ENCODE measurements at regions not wholly inside any gene's neighbourhood (a gene's known extent, or its start where the extent isn't known, plus 50 kb on each side); places are given as distances from the start of the nearest gene placed in this dataset.
"Not testable (repeated sequence)": the region's sequence is repeated elsewhere in the genome, so short reads cannot be mapped to it uniquely, and the experiment has no call there.

DNA sequence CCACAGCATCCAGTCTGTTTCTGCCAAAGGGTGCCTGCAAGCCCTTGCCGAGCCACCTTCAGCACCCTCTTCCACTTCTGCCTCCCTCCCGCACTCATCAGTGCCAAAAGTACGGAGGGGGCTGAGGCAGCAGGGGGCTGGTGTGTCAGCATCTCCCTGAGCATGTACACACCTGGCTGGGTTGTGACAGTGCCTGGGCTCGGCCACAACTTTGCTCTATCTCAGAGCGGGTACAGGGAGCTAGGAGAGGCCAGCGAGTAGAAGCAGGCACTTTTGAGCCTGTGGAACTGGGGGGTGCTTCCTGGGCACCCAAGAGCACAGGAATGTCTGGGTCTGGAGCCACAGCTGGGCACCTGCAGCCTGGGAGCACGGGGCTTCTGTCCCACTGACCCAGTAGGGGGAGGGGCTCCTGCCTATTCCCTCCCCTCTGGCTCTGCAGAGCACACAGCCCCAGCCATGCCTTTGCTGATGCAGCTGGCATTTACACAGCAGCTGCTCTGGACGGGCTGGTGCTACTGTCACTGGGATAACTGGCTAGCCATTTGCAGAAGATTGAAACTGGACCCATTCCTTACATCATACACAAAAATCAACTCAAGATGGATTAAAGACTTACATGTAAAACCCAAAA is 319.8 kb upstream of the RRP15 start:
- Histone ChIP-seq H3K79me2 (ENCODE audit: control insufficient read depth, insufficient read depth, low read length, unreplicated experiment) (no peaks in the 10 kb centered on the region), H3K27ac (ENCODE audit: low read depth, low read length) (no peak overlapping the region), H3K4me3 (ENCODE audit: low read depth, low read length) (no peak overlapping the region), H2AFZ (ENCODE audit: low read length, unreplicated experiment) (no peak overlapping the region), H3K27me3 (ENCODE audit: insufficient read depth, low read length) (peaks cover 23% of the 10 kb centered on the region), H3K4me1 (ENCODE audit: control insufficient read depth, insufficient read depth, low read length, unreplicated experiment) (no peaks in the 10 kb centered on the region), H3K36me3 (ENCODE audit: insufficient read depth, low read length) (no peaks in the 10 kb centered on the region)

DNA sequence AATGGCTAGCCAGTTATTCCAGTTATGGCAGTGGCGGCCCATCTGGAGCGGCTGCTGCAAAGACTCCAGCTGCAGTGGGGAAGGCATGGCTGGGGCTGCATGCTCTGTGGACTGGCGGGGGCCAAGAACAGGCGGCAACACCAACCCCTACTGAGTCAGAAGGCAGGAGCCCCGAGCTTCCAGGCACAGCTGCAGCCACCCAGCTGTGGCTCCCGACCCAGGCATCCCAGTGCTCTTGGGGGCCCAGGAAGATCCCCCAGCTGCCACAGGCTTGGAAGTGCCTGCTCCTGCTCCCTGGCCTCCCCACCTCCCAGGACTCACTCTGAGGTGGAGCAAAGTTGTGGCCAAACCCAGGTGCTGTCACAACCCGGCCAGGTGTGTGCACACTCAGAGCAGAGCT is 317.0 kb upstream of the RRP15 start:
- no peaks in the 10 kb centered on the region for H3K36me3 ChIP-seq (ENCODE audit: insufficient read depth, low read length)
- H3K27me3 ChIP-seq (ENCODE audit: insufficient read depth, low read length) = peaks cover 22% of the 10 kb centered on the region
- H3K4me1 ChIP-seq (ENCODE audit: control insufficient read depth, insufficient read depth, low read length, unreplicated experiment) = no peaks in the 10 kb centered on the region
- H3K27ac ChIP-seq (ENCODE audit: low read depth, low read length) = no peak overlapping the region
- H2AFZ ChIP-seq (ENCODE audit: low read length, unreplicated experiment) = no peak overlapping the region
- no peaks in the 10 kb centered on the region for H3K79me2 ChIP-seq (ENCODE audit: control insufficient read depth, insufficient read depth, low read length, unreplicated experiment)
- H3K4me3 ChIP-seq (ENCODE audit: low read depth, low read length) = no peak overlapping the region

DNA sequence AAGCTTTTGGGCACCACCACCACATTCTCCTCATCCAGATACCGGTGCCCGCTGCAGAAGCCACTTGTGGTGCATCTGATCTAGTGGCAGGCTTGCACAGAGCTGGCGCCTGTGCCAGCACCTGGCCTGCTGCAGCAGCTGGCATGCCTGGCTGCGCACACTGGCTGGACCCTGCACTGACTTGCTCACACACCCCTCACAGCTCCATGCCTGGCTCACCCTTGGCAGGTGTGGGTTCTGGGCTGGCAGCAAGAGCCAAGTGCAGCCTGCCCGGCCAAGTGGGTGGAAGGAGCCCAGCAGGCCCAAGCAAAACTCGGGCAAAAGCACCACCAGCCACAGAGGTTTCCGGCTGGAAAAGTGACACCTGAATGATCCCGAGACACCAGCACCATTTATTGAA is 315.7 kb upstream of the RRP15 start:
- H3K27me3 ChIP-seq (ENCODE audit: insufficient read depth, low read length) = peaks cover 18% of the 10 kb centered on the region
- H3K4me1 ChIP-seq (ENCODE audit: control insufficient read depth, insufficient read depth, low read length, unreplicated experiment) = no peaks in the 10 kb centered on the region
- no peak overlapping the region for H3K27ac ChIP-seq (ENCODE audit: low read depth, low read length)
- no peak overlapping the region for H3K4me3 ChIP-seq (ENCODE audit: low read depth, low read length)
- H3K79me2 ChIP-seq (ENCODE audit: control insufficient read depth, insufficient read depth, low read length, unreplicated experiment) = no peaks in the 10 kb centered on the region
- H2AFZ ChIP-seq (ENCODE audit: low read length, unreplicated experiment) = no peak overlapping the region
- no peaks in the 10 kb centered on the region for H3K36me3 ChIP-seq (ENCODE audit: insufficient read depth, low read length)

DNA sequence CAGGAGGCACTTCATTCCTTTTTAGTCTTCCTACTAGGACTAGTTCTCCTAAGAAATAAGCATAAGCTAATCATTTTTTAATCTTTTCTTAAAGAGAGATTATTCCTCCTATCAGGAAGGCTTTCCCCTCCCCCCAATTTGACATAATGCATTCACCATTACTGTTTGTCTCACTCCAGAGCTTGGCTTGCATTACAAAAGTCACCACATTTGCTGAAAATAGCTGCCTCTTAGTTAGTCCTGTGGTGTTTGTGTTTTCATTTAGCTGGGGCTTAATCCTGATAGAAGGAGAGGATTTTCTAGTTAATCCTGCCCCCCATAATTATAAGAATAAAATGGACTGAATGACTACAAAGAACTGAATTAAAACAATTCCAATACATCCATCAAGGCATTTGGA is 307.1 kb upstream of the RRP15 start:
- no peaks in the 10 kb centered on the region for H3K4me1 ChIP-seq (ENCODE audit: control insufficient read depth, insufficient read depth, low read length, unreplicated experiment)
- H3K27ac ChIP-seq (ENCODE audit: low read depth, low read length) = no peak overlapping the region
- H3K36me3 ChIP-seq (ENCODE audit: insufficient read depth, low read length) = no peaks in the 10 kb centered on the region
- H2AFZ ChIP-seq (ENCODE audit: low read length, unreplicated experiment) = no peak overlapping the region
- H3K4me3 ChIP-seq (ENCODE audit: low read depth, low read length) = no peak overlapping the region
- H3K79me2 ChIP-seq (ENCODE audit: control insufficient read depth, insufficient read depth, low read length, unreplicated experiment) = no peaks in the 10 kb centered on the region
- peaks cover 11% of the 10 kb centered on the region; the same call in 1 of the 2 replicates for H3K27me3 ChIP-seq (ENCODE audit: insufficient read depth, low read length)

DNA sequence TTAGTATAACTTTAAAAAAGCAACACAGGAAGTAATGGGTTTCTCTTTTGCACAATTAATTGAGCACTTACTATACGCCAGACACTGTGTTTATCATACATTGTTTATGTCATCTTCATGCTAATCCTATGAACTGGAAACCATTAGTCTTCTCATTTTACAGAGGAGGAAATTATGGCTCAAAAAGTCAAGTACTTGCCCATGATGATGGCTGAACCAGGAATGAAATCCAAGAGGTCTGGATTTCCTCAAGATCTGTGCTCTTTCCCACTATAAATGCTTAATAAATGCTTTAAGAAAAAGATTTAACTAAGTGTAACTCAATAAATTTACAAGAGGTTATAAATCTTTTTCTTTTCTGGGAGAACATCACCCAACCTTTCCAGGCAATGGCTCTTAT is 303.7 kb upstream of the RRP15 start:
- H3K4me1 ChIP-seq (ENCODE audit: control insufficient read depth, insufficient read depth, low read length, unreplicated experiment) = no peaks in the 10 kb centered on the region
- no peak overlapping the region for H3K27ac ChIP-seq (ENCODE audit: low read depth, low read length)
- no peaks in the 10 kb centered on the region for H3K36me3 ChIP-seq (ENCODE audit: insufficient read depth, low read length)
- no peak overlapping the region for H3K4me3 ChIP-seq (ENCODE audit: low read depth, low read length)
- no peak overlapping the region for H2AFZ ChIP-seq (ENCODE audit: low read length, unreplicated experiment)
- H3K27me3 ChIP-seq (ENCODE audit: insufficient read depth, low read length) = peaks cover 5% of the 10 kb centered on the region; the same call in 1 of the 2 replicates
- H3K79me2 ChIP-seq (ENCODE audit: control insufficient read depth, insufficient read depth, low read length, unreplicated experiment) = no peaks in the 10 kb centered on the region

DNA sequence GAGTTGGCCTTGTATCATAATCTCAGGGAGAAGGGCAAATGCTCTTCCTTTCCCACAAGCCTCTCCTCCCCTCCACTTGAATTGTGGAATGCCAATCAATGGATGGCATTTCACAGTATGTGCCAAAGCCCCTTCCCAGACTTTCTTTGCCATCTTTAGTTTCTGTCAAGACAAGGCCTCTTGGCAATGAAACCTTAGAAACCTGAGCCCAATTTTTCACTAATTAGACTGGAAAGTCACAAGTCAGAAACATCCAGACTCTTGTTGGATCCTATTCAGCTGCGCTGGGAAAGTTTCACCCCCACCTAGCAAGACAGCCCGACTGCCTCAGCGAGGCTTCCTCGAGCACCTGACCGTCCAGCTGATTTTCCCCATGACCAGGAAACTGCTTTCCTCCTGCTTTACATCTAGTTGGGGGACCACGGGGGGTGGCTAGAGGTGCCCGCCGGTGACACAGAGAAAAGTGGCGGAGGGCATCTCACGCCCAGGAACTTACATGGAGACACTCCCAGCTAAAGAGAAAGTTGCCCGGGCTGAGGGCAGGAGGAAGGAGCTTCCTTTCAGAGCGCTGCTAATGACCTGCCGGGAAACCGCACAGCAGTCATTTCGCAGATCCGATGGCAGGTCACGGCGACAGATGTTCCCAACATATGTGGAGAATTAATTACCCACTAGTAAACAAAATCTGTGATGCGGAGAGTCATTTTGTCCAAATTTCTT is 302.6 kb upstream of the RRP15 start:
- Histone ChIP-seq H3K4me3 (ENCODE audit: low read depth, low read length) (no peak overlapping the region), H3K36me3 (ENCODE audit: insufficient read depth, low read length) (no peaks in the 10 kb centered on the region), H3K79me2 (ENCODE audit: control insufficient read depth, insufficient read depth, low read length, unreplicated experiment) (no peaks in the 10 kb centered on the region), H3K27me3 (ENCODE audit: insufficient read depth, low read length) (peaks cover 11% of the 10 kb centered on the region; the same call in 1 of the 2 replicates), H2AFZ (ENCODE audit: low read length, unreplicated experiment) (no peak overlapping the region), H3K4me1 (ENCODE audit: control insufficient read depth, insufficient read depth, low read length, unreplicated experiment) (no peaks in the 10 kb centered on the region), H3K27ac (ENCODE audit: low read depth, low read length) (no peak overlapping the region)

DNA sequence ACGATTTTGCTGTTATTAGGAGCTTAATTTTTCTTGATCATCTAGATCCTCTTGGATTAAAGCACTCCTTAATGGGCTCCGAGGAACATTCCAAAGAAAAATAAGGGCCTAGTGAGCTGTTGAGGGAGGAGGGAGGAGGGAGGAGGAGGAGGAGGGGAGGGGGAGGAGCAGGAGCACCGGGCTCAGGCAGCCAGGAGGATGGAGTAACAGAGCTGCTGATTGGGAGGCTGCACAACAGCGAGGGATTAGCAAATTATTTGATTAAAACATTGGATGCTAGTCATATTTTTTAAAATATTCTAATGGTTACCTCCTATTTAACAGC is 302.1 kb upstream of the RRP15 start:
- Histone ChIP-seq H3K27me3 (ENCODE audit: insufficient read depth, low read length) (peaks cover 11% of the 10 kb centered on the region; the same call in 1 of the 2 replicates), H3K27ac (ENCODE audit: low read depth, low read length) (no peak overlapping the region), H3K4me1 (ENCODE audit: control insufficient read depth, insufficient read depth, low read length, unreplicated experiment) (no peaks in the 10 kb centered on the region), H3K4me3 (ENCODE audit: low read depth, low read length) (no peak overlapping the region), H2AFZ (ENCODE audit: low read length, unreplicated experiment) (no peak overlapping the region), H3K36me3 (ENCODE audit: insufficient read depth, low read length) (no peaks in the 10 kb centered on the region), H3K79me2 (ENCODE audit: control insufficient read depth, insufficient read depth, low read length, unreplicated experiment) (no peaks in the 10 kb centered on the region)

DNA sequence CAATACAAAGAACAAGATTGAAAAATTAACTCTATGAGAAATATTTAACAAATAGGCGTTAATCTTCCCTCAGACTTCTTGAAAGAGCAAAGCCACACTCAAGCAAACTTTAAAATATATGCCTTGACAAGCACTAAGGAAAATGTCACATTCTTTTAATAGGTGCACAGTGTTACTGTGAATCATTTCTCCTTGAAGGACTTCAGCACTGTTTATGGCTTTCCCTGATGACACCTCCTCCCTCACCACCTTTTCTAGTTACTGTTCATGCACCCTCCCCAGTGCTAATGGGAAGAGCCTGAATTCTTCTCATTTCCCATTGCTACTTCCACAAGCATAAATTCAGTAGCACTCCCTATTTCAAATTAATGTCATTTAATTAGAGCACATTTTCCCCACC is 299.5 kb upstream of the RRP15 start:
- Histone ChIP-seq H3K4me1 (ENCODE audit: control insufficient read depth, insufficient read depth, low read length, unreplicated experiment) (no peaks in the 10 kb centered on the region), H2AFZ (ENCODE audit: low read length, unreplicated experiment) (no peak overlapping the region)

DNA sequence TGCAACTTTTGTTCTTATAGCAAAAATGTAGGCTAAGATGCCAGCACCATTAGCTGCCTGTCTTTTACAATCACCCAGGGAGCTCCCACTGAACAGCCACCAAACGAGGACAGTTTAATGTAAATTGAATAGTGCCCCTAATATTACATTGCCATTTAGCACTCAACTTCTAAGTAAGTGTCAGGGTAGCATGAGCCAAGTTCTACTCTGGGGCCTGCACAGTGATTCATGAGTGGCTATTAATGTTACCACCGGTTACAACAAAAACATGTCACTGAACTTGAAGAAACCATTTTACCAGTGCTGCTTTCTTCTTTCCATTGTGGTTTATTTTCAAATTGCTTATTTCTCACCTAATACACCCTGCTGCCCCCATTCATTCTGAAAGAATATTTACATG is 295.6 kb upstream of the RRP15 start:
- peaks cover 5% of the 10 kb centered on the region; the same call in 1 of the 2 replicates for H3K27me3 ChIP-seq (ENCODE audit: insufficient read depth, low read length)
- no peak overlapping the region for H2AFZ ChIP-seq (ENCODE audit: low read length, unreplicated experiment)
- no peak overlapping the region for H3K27ac ChIP-seq (ENCODE audit: low read depth, low read length)
- no peaks in the 10 kb centered on the region for H3K79me2 ChIP-seq (ENCODE audit: control insufficient read depth, insufficient read depth, low read length, unreplicated experiment)
- no peaks in the 10 kb centered on the region for H3K4me1 ChIP-seq (ENCODE audit: control insufficient read depth, insufficient read depth, low read length, unreplicated experiment)
- H3K36me3 ChIP-seq (ENCODE audit: insufficient read depth, low read length) = no peaks in the 10 kb centered on the region
- H3K4me3 ChIP-seq (ENCODE audit: low read depth, low read length) = no peak overlapping the region

More for the DNA sequence above, 299.5 kb upstream of the RRP15 start:
- H3K79me2 ChIP-seq (ENCODE audit: control insufficient read depth, insufficient read depth, low read length, unreplicated experiment) = no peaks in the 10 kb centered on the region
- H3K27ac ChIP-seq (ENCODE audit: low read depth, low read length) = no peak overlapping the region
- H3K27me3 ChIP-seq (ENCODE audit: insufficient read depth, low read length) = peaks cover 8% of the 10 kb centered on the region; the same call in 1 of the 2 replicates
- H3K4me3 ChIP-seq (ENCODE audit: low read depth, low read length) = no peak overlapping the region
- H3K36me3 ChIP-seq (ENCODE audit: insufficient read depth, low read length) = no peaks in the 10 kb centered on the region

DNA sequence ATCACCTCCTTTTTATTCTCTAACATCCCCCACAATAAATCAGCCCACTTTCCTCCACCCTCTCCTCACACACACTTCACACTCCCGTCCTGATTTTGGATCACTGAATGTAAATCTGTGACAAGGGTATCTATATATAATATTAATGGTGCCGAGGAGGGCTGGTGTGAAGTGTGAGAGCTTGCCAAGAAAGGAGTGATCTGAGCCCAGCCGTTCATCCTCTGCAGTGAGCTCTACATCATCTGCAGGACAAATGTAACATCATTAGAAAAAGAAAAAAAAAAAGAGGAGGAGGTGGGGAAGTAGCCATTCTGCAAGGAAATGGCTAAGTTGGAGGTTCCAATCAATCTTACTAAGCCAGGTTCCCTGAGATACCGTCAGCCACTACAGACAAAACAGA is 291.7 kb upstream of the RRP15 start:
- H3K4me1 ChIP-seq (ENCODE audit: control insufficient read depth, insufficient read depth, low read length, unreplicated experiment) = no peaks in the 10 kb centered on the region
- H2AFZ ChIP-seq (ENCODE audit: low read length, unreplicated experiment) = no peak overlapping the region
- H3K27ac ChIP-seq (ENCODE audit: low read depth, low read length) = no peak overlapping the region
- no peaks in the 10 kb centered on the region for H3K79me2 ChIP-seq (ENCODE audit: control insufficient read depth, insufficient read depth, low read length, unreplicated experiment)
- H3K27me3 ChIP-seq (ENCODE audit: insufficient read depth, low read length) = no peaks in the 10 kb centered on the region; the same call in none of the 2 replicates
- H3K4me3 ChIP-seq (ENCODE audit: low read depth, low read length) = no peak overlapping the region
- no peaks in the 10 kb centered on the region for H3K36me3 ChIP-seq (ENCODE audit: insufficient read depth, low read length)

DNA sequence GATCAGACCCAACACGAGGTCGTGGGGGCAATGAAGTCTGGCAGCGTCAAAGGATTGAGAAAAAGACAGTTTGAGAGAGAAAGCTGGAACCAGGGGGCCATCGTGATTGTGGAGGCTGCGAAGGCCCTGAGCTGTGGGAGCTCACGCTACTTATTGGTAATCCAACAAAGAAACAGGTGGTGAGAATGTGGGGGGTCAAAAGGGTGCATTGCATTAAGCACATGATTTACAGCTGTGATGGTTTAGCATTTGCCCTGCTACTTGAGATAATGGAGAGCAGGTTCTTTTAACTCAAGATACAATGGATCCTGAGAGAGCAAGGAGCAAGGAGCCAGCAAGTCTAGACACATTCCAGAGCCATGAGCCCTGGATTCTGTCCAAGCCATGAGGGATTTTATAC is 276.8 kb upstream of the RRP15 start:
- not testable (repeated sequence) for H2AFZ ChIP-seq (ENCODE audit: low read length, unreplicated experiment); H3K79me2 ChIP-seq (ENCODE audit: control insufficient read depth, insufficient read depth, low read length, unreplicated experiment); H3K4me1 ChIP-seq (ENCODE audit: control insufficient read depth, insufficient read depth, low read length, unreplicated experiment); H3K4me3 ChIP-seq (ENCODE audit: low read depth, low read length); H3K27ac ChIP-seq (ENCODE audit: low read depth, low read length); H3K27me3 ChIP-seq (ENCODE audit: insufficient read depth, low read length); H3K36me3 ChIP-seq (ENCODE audit: insufficient read depth, low read length)
